ENCODE measurements at regions not wholly inside any gene's neighbourhood (a gene's known extent, or its start where the extent isn't known, plus 50 kb on each side); places are given as distances from the start of the nearest gene placed in this dataset.

GRCh38 chr9:96129747-96130146 is 172.2 kb downstream of the HSD17B3 start:
- Histone ChIP-seq H4K20me1 (ENCODE audit: insufficient read depth, low read length) (no peaks in the 10 kb centered on the region), H3K36me3 (ENCODE audit: insufficient read depth, low read length) (no peaks in the 10 kb centered on the region), H3K27me3 (ENCODE audit: insufficient read depth, low read length) (peaks cover 11% of the 10 kb centered on the region), H3K4me3 (ENCODE audit: insufficient read depth, low read length) (no peak overlapping the region), H2AFZ (ENCODE audit: low read length) (no peak overlapping the region), H3K9me3 (ENCODE audit: low read depth, low read length) (no peaks in the 10 kb centered on the region), H3K79me2 (ENCODE audit: insufficient read depth, low read length) (no peaks in the 10 kb centered on the region), H3K4me1 (ENCODE audit: insufficient read depth, low read length) (peaks cover under 1% of the 10 kb centered on the region), H3K4me2 (ENCODE audit: insufficient read depth, low read length) (no peak overlapping the region), H3K27ac (ENCODE audit: low read depth, low read length) (no peak overlapping the region)
- no peak for DNase-seq (ENCODE audit: insufficient read length, low spot score, missing footprints)
- TF ChIP-seq CTCF (IDR thresholded peaks at IDR 0.05; ENCODE audit: extremely low read depth, low read depth, low read length), result no peak

GRCh38 chr9:96128880-96129279 is 173.1 kb downstream of the HSD17B3 start:
- Histone ChIP-seq H3K36me3 (ENCODE audit: insufficient read depth, low read length) (no peaks in the 10 kb centered on the region), H3K4me1 (ENCODE audit: insufficient read depth, low read length) (no peaks in the 10 kb centered on the region), H3K27ac (ENCODE audit: low read depth, low read length) (no peak overlapping the region), H3K27me3 (ENCODE audit: insufficient read depth, low read length) (peaks cover 11% of the 10 kb centered on the region), H2AFZ (ENCODE audit: low read length) (no peak overlapping the region), H4K20me1 (ENCODE audit: insufficient read depth, low read length) (no peaks in the 10 kb centered on the region), H3K4me3 (ENCODE audit: insufficient read depth, low read length) (no peak overlapping the region), H3K79me2 (ENCODE audit: insufficient read depth, low read length) (no peaks in the 10 kb centered on the region), H3K4me2 (ENCODE audit: insufficient read depth, low read length) (no peak overlapping the region), H3K9me3 (ENCODE audit: low read depth, low read length) (no peaks in the 10 kb centered on the region)
- no peak for TF ChIP-seq CTCF (IDR thresholded peaks at IDR 0.05; ENCODE audit: extremely low read depth, low read depth, low read length)
- no peak for DNase-seq (ENCODE audit: insufficient read length, low spot score, missing footprints)

GRCh38 chr9:96126321-96126881 is 175.6 kb downstream of the HSD17B3 start:
- DNase-seq (ENCODE audit: insufficient read length, low spot score, missing footprints), result no peak
- Histone ChIP-seq H3K4me3 (ENCODE audit: insufficient read depth, low read length) (no peak overlapping the region), H3K36me3 (ENCODE audit: insufficient read depth, low read length) (no peaks in the 10 kb centered on the region), H3K79me2 (ENCODE audit: insufficient read depth, low read length) (no peaks in the 10 kb centered on the region), H3K4me1 (ENCODE audit: insufficient read depth, low read length) (no peaks in the 10 kb centered on the region), H3K27ac (ENCODE audit: low read depth, low read length) (no peak overlapping the region), H4K20me1 (ENCODE audit: insufficient read depth, low read length) (no peaks in the 10 kb centered on the region), H3K4me2 (ENCODE audit: insufficient read depth, low read length) (no peak overlapping the region), H3K27me3 (ENCODE audit: insufficient read depth, low read length) (no peaks in the 10 kb centered on the region), H3K9me3 (ENCODE audit: low read depth, low read length) (no peaks in the 10 kb centered on the region), H2AFZ (ENCODE audit: low read length) (no peak overlapping the region)
- no peak for TF ChIP-seq CTCF (IDR thresholded peaks at IDR 0.05; ENCODE audit: extremely low read depth, low read depth, low read length)

GRCh38 chr9:96125624-96126023 is 176.4 kb downstream of the HSD17B3 start:
- TF ChIP-seq CTCF (IDR thresholded peaks at IDR 0.05; ENCODE audit: extremely low read depth, low read depth, low read length), result no peak
- Histone ChIP-seq H3K36me3 (ENCODE audit: insufficient read depth, low read length) (no peaks in the 10 kb centered on the region), H2AFZ (ENCODE audit: low read length) (no peak overlapping the region)

More at GRCh38 chr9:96125624-96126023, 176.4 kb downstream of the HSD17B3 start:
- H3K27me3 ChIP-seq (ENCODE audit: insufficient read depth, low read length), result no peaks in the 10 kb centered on the region
- H3K4me3 ChIP-seq (ENCODE audit: insufficient read depth, low read length), result no peak overlapping the region
- no peaks in the 10 kb centered on the region for H3K9me3 ChIP-seq (ENCODE audit: low read depth, low read length)
- H3K4me2 ChIP-seq (ENCODE audit: insufficient read depth, low read length), result no peak overlapping the region
- H3K79me2 ChIP-seq (ENCODE audit: insufficient read depth, low read length), result no peaks in the 10 kb centered on the region
- no peak for DNase-seq (ENCODE audit: insufficient read length, low spot score, missing footprints)
- H3K4me1 ChIP-seq (ENCODE audit: insufficient read depth, low read length), result no peaks in the 10 kb centered on the region
- H3K27ac ChIP-seq (ENCODE audit: low read depth, low read length), result no peak overlapping the region
- H4K20me1 ChIP-seq (ENCODE audit: insufficient read depth, low read length), result no peaks in the 10 kb centered on the region
